GM23338 (cell line): ENCODE measurements at regions not wholly inside any gene's neighbourhood (a gene's known extent, or its start where the extent isn't known, plus 50 kb on each side); places are given as distances from the start of the nearest gene placed in this dataset.

Experiments used
- ATAC-seq: fragments of 200-7000 bp; cut with Tn5 transposase; 3 replicates; pipeline ENCODE4 v1.9.1; 2020
- DNase-seq: peaks from one replicate; pipeline ENCODE4 v3.0.0-alpha.2; 2015; ENCODE audit warnings: low spot score
- H2AFZ ChIP-seq: fragments of 200-600 bp; sonication (generic); 2 replicates; pipeline ENCODE4 v1.8.0; 2016; ENCODE audit warnings: antibody characterized with exemption, mild to moderate bottlenecking, moderate library complexity
- H3F3A ChIP-seq: fragments of 200-600 bp; sonication (generic); replicated peaks from 2 replicates; pipeline ENCODE4 v1.8.0; 2017; ENCODE audit warnings: antibody characterized with exemption, mixed run types, low read depth
- H3K27ac ChIP-seq: fragments of 200-600 bp; sonication (generic); 2 replicates; pipeline ENCODE4 v1.6.1; 2016; ENCODE audit warnings: low read depth
- H3K27me3 ChIP-seq: fragments of 200-600 bp; sonication (generic); 2 replicates; pipeline ENCODE4 v1.8.0; 2016; ENCODE audit warnings: mild to moderate bottlenecking, mixed run types, moderate library complexity; ENCODE audit not compliant: insufficient read depth
- H3K36me3 ChIP-seq: fragments of 200-600 bp; sonication (generic); 2 replicates; pipeline ENCODE4 v1.8.0; 2016; ENCODE audit warnings: mild to moderate bottlenecking; ENCODE audit not compliant: insufficient read depth
- H3K4me1 ChIP-seq: fragments of 200-600 bp; sonication (generic); 2 replicates; pipeline ENCODE4 v1.8.0; 2016; ENCODE audit warnings: mild to moderate bottlenecking, moderate library complexity; ENCODE audit not compliant: insufficient read depth
- H3K4me2 ChIP-seq: fragments of 200-600 bp; sonication (generic); 2 replicates; pipeline ENCODE4 v1.7.1; 2017; ENCODE audit warnings: mixed run types
- H3K4me3 ChIP-seq: fragments of 200-600 bp; sonication (generic); 2 replicates; pipeline ENCODE4 v1.6.1; 2016; ENCODE audit warnings: mixed run types
- H3K79me2 ChIP-seq: fragments of 200-600 bp; sonication (generic); replicated peaks from 2 replicates; pipeline ENCODE4 v1.8.0; 2017; ENCODE audit warnings: mild to moderate bottlenecking; ENCODE audit not compliant: insufficient read depth
- H3K9me2 ChIP-seq: fragments of 200-600 bp; sonication (generic); 2 replicates; pipeline ENCODE4 v1.8.0; 2017; ENCODE audit not compliant: insufficient read depth
- H4K20me1 ChIP-seq: fragments of 200-600 bp; sonication (generic); replicated peaks from 2 replicates; pipeline ENCODE4 v1.8.0; 2017; ENCODE audit warnings: mild to moderate bottlenecking; ENCODE audit not compliant: insufficient read depth
- H3K27ac Mint-ChIP-seq: 2 replicates; pipeline ENCODE4 v1.8.0; 2020; ENCODE audit warnings: inconsistent platforms, mild to moderate bottlenecking, moderate library complexity, mixed read lengths
- H3K27me3 Mint-ChIP-seq: 3 replicates; pipeline ENCODE4 v1.8.0; 2022; ENCODE audit warnings: low read depth, mild to moderate bottlenecking, moderate library complexity, mixed read lengths, inconsistent platforms; ENCODE audit not compliant: insufficient read depth, poor library complexity
- H3K36me3 Mint-ChIP-seq: 3 replicates; pipeline ENCODE4 v1.8.0; 2021; ENCODE audit warnings: low read depth, mild to moderate bottlenecking, inconsistent platforms, moderate library complexity, mixed read lengths
- H3K4me1 Mint-ChIP-seq: 3 replicates; pipeline ENCODE4 v1.8.0; 2020; ENCODE audit warnings: mild to moderate bottlenecking, inconsistent platforms, mixed read lengths
- H3K4me3 Mint-ChIP-seq: 3 replicates; pipeline ENCODE4 v1.8.0; 2021; ENCODE audit warnings: moderate library complexity, mild to moderate bottlenecking, inconsistent platforms, mixed read lengths
- H3K9me3 Mint-ChIP-seq: 3 replicates; pipeline ENCODE4 v1.8.0; 2020; ENCODE audit warnings: moderate library complexity, mild to moderate bottlenecking, inconsistent platforms, mixed read lengths
- CREB1 ChIP-seq: fragments of 250-450 bp; sonication (Bioruptor Pico); IDR thresholded peaks from 2 replicates; pipeline ENCODE4 v1.5.0; 2020; ENCODE audit warnings: low read depth, mild to moderate bottlenecking, moderate library complexity
- EZH2 ChIP-seq: fragments of 200-600 bp; sonication (generic); IDR thresholded peaks from one replicate; pipeline ENCODE4 v1.8.0; 2017; ENCODE audit warnings: antibody characterized with exemption, mild to moderate bottlenecking, low read depth; ENCODE audit not compliant: unreplicated experiment
- EZH2phosphoT487 ChIP-seq: fragments of 200-600 bp; sonication (generic); IDR thresholded peaks from one replicate; pipeline ENCODE4 v1.8.1; 2018; ENCODE audit warnings: antibody characterized with exemption; ENCODE audit not compliant: unreplicated experiment
- NANOG ChIP-seq: IDR thresholded peaks from 2 replicates; pipeline ENCODE4 v1.6.1; 2016; ENCODE audit warnings: antibody characterized with exemption, borderline replicate concordance
- POLR2AphosphoS5 ChIP-seq: IDR thresholded peaks from 2 replicates; pipeline ENCODE4 v1.6.1; 2016; ENCODE audit warnings: antibody characterized with exemption, low read depth
- ZNF114 ChIP-seq: fragments of 250-450 bp; sonication (Bioruptor Pico); IDR thresholded peaks from 2 replicates; pipeline ENCODE4 v1.5.0; 2020; ENCODE audit warnings: mild to moderate bottlenecking, moderate library complexity
- ZNF331 ChIP-seq: fragments of 250-450 bp; sonication (Bioruptor Pico); IDR thresholded peaks from 2 replicates; pipeline ENCODE4 v1.5.0; 2020; ENCODE audit warnings: low read depth, mild to moderate bottlenecking, moderate library complexity
- TF ChIP-seq, protein P1 (sequence below): IDR thresholded peaks from one replicate; pipeline ENCODE4 v1.6.1; 2018; ENCODE audit warnings: antibody characterized with exemption; ENCODE audit not compliant: unreplicated experiment
- TF ChIP-seq, protein P2 (sequence below): fragments of 250-450 bp; sonication (Bioruptor Pico); IDR thresholded peaks from 2 replicates; pipeline ENCODE4 v1.5.0; 2020; ENCODE audit warnings: mild to moderate bottlenecking, moderate library complexity
- TF ChIP-seq, protein P3 (sequence below): IDR thresholded peaks from 2 replicates; pipeline ENCODE4 v1.6.1; 2016; ENCODE audit warnings: antibody characterized with exemption
- TF ChIP-seq, protein P4 (sequence below), 2 experiments: fragments of 200-600 bp in 1 of 2; sonication (generic) in 1 of 2; conservative IDR thresholded peaks; 2 replicates each; pipeline versions ENCODE4 v1.5.1 to v1.6.1; 2016 to 2017; ENCODE audit warnings: antibody characterized with exemption in 2 of 2, low read depth in 2 of 2, mild to moderate bottlenecking in 2 of 2, moderate library complexity in 1 of 2

DNA sequence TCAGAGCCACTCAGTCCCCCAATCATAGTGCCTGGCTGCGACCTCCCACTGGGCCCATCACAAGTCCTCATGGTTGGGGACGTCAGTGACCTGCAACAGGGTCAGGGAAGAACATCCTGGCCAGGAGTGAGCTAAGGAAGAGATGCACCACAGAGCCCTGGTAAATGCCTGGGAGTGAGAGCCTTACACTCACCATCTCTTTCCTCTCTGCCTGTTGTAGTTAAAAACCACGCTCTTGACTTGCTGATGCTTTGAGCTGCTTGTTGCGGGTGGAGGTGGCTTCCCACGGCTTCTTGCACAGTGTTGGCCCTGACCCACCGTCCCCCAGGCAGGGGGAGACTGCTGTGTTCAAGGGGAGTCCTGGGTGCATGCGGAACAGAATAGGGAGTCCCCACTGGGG lies 91.1 kb upstream of the RGMA start:
- ATAC-seq (peak; percentile 27), DNase-seq (no peak)
- H3K4me1 Mint-ChIP-seq = peaks cover 38% of the 10 kb centered on the region
- Histone ChIP-seq H3K79me2 (no peaks in the 10 kb centered on the region), H3K4me2 (peak overlapping the region; percentile 64), H3F3A (no peaks in the 10 kb centered on the region; the same call in 1 of the 2 replicates), H3K27me3 (no peaks in the 10 kb centered on the region), H3K36me3 (no peaks in the 10 kb centered on the region), H3K4me1 (peaks cover 32% of the 10 kb centered on the region), H3K4me3 (no peak overlapping the region; the same call in 1 of the 2 replicates), H2AFZ (peak overlapping the region; percentile 88), H3K9me2 (0 out of 2 replicates have a peak, but pooled peaks cover 7% of the 10 kb centered on the region), H4K20me1 (no peaks in the 10 kb centered on the region), H3K27ac (peak overlapping the region; percentile 26; the same call in 1 of the 2 replicates)
- TF ChIP-seq, protein P1, sequence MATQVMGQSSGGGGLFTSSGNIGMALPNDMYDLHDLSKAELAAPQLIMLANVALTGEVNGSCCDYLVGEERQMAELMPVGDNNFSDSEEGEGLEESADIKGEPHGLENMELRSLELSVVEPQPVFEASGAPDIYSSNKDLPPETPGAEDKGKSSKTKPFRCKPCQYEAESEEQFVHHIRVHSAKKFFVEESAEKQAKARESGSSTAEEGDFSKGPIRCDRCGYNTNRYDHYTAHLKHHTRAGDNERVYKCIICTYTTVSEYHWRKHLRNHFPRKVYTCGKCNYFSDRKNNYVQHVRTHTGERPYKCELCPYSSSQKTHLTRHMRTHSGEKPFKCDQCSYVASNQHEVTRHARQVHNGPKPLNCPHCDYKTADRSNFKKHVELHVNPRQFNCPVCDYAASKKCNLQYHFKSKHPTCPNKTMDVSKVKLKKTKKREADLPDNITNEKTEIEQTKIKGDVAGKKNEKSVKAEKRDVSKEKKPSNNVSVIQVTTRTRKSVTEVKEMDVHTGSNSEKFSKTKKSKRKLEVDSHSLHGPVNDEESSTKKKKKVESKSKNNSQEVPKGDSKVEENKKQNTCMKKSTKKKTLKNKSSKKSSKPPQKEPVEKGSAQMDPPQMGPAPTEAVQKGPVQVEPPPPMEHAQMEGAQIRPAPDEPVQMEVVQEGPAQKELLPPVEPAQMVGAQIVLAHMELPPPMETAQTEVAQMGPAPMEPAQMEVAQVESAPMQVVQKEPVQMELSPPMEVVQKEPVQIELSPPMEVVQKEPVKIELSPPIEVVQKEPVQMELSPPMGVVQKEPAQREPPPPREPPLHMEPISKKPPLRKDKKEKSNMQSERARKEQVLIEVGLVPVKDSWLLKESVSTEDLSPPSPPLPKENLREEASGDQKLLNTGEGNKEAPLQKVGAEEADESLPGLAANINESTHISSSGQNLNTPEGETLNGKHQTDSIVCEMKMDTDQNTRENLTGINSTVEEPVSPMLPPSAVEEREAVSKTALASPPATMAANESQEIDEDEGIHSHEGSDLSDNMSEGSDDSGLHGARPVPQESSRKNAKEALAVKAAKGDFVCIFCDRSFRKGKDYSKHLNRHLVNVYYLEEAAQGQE = no peak
- TF ChIP-seq ZNF331 (no peak), POLR2AphosphoS5 (no peak), CREB1 (no peak), ZNF114 (CRISPR knock-in tag) (no peak), NANOG (no peak), EZH2 (no peak), EZH2phosphoT487 (no peak)
- TF ChIP-seq, protein P2, sequence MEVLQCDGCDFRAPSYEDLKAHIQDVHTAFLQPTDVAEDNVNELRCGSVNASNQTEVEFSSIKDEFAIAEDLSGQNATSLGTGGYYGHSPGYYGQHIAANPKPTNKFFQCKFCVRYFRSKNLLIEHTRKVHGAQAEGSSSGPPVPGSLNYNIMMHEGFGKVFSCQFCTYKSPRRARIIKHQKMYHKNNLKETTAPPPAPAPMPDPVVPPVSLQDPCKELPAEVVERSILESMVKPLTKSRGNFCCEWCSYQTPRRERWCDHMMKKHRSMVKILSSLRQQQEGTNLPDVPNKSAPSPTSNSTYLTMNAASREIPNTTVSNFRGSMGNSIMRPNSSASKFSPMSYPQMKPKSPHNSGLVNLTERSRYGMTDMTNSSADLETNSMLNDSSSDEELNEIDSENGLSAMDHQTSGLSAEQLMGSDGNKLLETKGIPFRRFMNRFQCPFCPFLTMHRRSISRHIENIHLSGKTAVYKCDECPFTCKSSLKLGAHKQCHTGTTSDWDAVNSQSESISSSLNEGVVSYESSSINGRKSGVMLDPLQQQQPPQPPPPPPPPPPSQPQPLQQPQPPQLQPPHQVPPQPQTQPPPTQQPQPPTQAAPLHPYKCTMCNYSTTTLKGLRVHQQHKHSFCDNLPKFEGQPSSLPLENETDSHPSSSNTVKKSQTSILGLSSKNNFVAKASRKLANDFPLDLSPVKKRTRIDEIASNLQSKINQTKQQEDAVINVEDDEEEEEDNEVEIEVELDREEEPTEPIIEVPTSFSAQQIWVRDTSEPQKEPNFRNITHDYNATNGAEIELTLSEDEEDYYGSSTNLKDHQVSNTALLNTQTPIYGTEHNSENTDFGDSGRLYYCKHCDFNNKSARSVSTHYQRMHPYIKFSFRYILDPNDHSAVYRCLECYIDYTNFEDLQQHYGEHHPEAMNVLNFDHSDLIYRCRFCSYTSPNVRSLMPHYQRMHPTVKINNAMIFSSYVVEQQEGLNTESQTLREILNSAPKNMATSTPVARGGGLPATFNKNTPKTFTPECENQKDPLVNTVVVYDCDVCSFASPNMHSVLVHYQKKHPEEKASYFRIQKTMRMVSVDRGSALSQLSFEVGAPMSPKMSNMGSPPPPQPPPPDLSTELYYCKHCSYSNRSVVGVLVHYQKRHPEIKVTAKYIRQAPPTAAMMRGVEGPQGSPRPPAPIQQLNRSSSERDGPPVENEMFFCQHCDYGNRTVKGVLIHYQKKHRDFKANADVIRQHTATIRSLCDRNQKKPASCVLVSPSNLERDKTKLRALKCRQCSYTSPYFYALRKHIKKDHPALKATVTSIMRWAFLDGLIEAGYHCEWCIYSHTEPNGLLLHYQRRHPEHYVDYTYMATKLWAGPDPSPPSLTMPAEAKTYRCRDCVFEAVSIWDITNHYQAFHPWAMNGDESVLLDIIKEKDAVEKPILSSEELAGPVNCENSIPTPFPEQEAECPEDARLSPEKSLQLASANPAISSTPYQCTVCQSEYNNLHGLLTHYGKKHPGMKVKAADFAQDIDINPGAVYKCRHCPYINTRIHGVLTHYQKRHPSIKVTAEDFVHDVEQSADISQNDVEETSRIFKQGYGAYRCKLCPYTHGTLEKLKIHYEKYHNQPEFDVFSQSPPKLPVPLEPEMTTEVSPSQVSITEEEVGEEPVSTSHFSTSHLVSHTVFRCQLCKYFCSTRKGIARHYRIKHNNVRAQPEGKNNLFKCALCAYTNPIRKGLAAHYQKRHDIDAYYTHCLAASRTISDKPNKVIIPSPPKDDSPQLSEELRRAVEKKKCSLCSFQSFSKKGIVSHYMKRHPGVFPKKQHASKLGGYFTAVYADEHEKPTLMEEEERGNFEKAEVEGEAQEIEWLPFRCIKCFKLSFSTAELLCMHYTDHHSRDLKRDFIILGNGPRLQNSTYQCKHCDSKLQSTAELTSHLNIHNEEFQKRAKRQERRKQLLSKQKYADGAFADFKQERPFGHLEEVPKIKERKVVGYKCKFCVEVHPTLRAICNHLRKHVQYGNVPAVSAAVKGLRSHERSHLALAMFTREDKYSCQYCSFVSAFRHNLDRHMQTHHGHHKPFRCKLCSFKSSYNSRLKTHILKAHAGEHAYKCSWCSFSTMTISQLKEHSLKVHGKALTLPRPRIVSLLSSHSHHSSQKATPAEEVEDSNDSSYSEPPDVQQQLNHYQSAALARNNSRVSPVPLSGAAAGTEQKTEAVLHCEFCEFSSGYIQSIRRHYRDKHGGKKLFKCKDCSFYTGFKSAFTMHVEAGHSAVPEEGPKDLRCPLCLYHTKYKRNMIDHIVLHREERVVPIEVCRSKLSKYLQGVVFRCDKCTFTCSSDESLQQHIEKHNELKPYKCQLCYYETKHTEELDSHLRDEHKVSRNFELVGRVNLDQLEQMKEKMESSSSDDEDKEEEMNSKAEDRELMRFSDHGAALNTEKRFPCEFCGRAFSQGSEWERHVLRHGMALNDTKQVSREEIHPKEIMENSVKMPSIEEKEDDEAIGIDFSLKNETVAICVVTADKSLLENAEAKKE (CRISPR knock-in tag) = no peak
- TF ChIP-seq, protein P3, sequence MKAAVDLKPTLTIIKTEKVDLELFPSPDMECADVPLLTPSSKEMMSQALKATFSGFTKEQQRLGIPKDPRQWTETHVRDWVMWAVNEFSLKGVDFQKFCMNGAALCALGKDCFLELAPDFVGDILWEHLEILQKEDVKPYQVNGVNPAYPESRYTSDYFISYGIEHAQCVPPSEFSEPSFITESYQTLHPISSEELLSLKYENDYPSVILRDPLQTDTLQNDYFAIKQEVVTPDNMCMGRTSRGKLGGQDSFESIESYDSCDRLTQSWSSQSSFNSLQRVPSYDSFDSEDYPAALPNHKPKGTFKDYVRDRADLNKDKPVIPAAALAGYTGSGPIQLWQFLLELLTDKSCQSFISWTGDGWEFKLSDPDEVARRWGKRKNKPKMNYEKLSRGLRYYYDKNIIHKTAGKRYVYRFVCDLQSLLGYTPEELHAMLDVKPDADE = no peak
- TF ChIP-seq, protein P4, sequence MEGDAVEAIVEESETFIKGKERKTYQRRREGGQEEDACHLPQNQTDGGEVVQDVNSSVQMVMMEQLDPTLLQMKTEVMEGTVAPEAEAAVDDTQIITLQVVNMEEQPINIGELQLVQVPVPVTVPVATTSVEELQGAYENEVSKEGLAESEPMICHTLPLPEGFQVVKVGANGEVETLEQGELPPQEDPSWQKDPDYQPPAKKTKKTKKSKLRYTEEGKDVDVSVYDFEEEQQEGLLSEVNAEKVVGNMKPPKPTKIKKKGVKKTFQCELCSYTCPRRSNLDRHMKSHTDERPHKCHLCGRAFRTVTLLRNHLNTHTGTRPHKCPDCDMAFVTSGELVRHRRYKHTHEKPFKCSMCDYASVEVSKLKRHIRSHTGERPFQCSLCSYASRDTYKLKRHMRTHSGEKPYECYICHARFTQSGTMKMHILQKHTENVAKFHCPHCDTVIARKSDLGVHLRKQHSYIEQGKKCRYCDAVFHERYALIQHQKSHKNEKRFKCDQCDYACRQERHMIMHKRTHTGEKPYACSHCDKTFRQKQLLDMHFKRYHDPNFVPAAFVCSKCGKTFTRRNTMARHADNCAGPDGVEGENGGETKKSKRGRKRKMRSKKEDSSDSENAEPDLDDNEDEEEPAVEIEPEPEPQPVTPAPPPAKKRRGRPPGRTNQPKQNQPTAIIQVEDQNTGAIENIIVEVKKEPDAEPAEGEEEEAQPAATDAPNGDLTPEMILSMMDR (conservative IDR thresholded peaks at IDR 0.05; ENCODE audit: low read depth in 2 of 2) = no peak
- peaks cover 15% of the 10 kb centered on the region for H3K27me3 Mint-ChIP-seq
- H3K4me3 Mint-ChIP-seq = no peak overlapping the region
- no peaks in the 10 kb centered on the region for H3K9me3 Mint-ChIP-seq
- no peak overlapping the region for H3K27ac Mint-ChIP-seq
- H3K36me3 Mint-ChIP-seq = 0 out of 3 replicates have a peak, but pooled peaks cover 2% of the 10 kb centered on the region
